GOT3 (cell line): ENCODE measurements at regions not wholly inside any gene's neighbourhood (a gene's known extent, or its start where the extent isn't known, plus 50 kb on each side); places are given as distances from the start of the nearest gene placed in this dataset.

Experiments used
- DNase-seq: peaks from one replicate; lab custom pipeline; 2025; ENCODE audit warnings: mixed read lengths; lab: John Stamatoyannopoulos, UW

GRCh38 chr14:61192989-61193388 lies 88.1 kb downstream of the TMEM30B start:
- no peak for DNase-seq

- no peak for DNase-seq
Observed at GRCh38 chr14:61191733-61192132, 89.4 kb downstream of the TMEM30B start.

GRCh38 chr14:61190341-61190740 lies 90.8 kb downstream of the TMEM30B start:
- no peak for DNase-seq

- no peak for DNase-seq
Observed at GRCh38 chr14:61188978-61189808, 91.9 kb downstream of the TMEM30B start.

GRCh38 chr14:61188196-61188595 lies 92.9 kb downstream of the TMEM30B start:
- DNase-seq, result no peak

- DNase-seq, result no peak
Observed at GRCh38 chr14:61187196-61187905, 93.8 kb downstream of the TMEM30B start.

GRCh38 chr14:61186341-61187195 lies 94.6 kb downstream of the TMEM30B start:
- no peak for DNase-seq

GRCh38 chr14:61185534-61185933 lies 95.6 kb downstream of the TMEM30B start:
- no peak for DNase-seq

GRCh38 chr14:61184112-61184511 lies 97.0 kb downstream of the TMEM30B start:
- DNase-seq, result no peak

GRCh38 chr14:61183196-61183885 lies 97.8 kb downstream of the TMEM30B start:
- DNase-seq, result no peak

- DNase-seq, result no peak
Observed at GRCh38 chr14:61179796-61180398, 101.2 kb downstream of the TMEM30B start.

GRCh38 chr14:61179061-61179690 lies 102.0 kb downstream of the TMEM30B start:
- no peak for DNase-seq

- DNase-seq, result no peak
Observed at GRCh38 chr14:61178226-61179060, 102.7 kb downstream of the TMEM30B start.

- no peak for DNase-seq
Observed at GRCh38 chr14:61177279-61178225, 103.6 kb downstream of the TMEM30B start.

- DNase-seq, result no peak
Observed at GRCh38 chr14:61176686-61177085, 104.5 kb downstream of the TMEM30B start.

- no peak for DNase-seq
Observed at GRCh38 chr14:61174987-61175386, 106.2 kb downstream of the TMEM30B start.

GRCh38 chr14:61174441-61174891 lies 106.7 kb downstream of the TMEM30B start:
- no peak for DNase-seq

GRCh38 chr14:61171727-61172126 lies 109.4 kb downstream of the TMEM30B start:
- DNase-seq, result no peak

- no peak for DNase-seq
Observed at GRCh38 chr14:61168141-61168540, 113.0 kb downstream of the TMEM30B start.
